Fibroblast of lung (primary cell): ENCODE measurements at regions not wholly inside any gene's neighbourhood (a gene's known extent, or its start where the extent isn't known, plus 50 kb on each side); places are given as distances from the start of the nearest gene placed in this dataset.

ENCODE experiments used
- EZH2 ChIP-seq: IDR thresholded peaks from 2 replicates; pipeline ENCODE4 v1.5.1; 2012; ENCODE audit warnings: low read length, control low read depth, mild to moderate bottlenecking; ENCODE audit errors: missing control alignments
- TF ChIP-seq, protein P1 (sequence below), 2 donors: IDR thresholded peaks in 1 of 2; conservative IDR thresholded peaks in 1 of 2; 1 replicate in 1 of 2; 2 replicates in 1 of 2; pipeline ENCODE4 v1.5.1; 2011 to 2012; ENCODE audit warnings: low read length in 2 of 2, control low read depth in 1 of 2, inconsistent platforms in 1 of 2, low read depth in 1 of 2, mild to moderate bottlenecking in 1 of 2

DNA sequence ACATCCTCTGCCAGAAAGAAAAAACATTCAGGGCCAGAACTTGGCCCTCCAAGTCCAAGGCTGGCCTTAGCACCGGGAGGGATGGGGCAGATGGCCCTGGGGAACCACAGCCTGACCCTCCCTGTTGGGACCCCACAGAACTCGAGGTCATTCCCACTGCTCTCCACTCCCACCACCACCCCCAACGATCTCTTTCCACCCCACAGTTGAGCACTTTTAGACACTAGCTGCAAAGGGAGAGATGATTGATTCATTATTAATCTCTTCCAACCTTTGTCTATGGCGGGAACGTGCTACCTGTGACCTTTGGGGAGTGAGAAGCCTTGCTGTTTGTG, 869.7 kb downstream of the BRD1 start:
- TF ChIP-seq, protein P1, sequence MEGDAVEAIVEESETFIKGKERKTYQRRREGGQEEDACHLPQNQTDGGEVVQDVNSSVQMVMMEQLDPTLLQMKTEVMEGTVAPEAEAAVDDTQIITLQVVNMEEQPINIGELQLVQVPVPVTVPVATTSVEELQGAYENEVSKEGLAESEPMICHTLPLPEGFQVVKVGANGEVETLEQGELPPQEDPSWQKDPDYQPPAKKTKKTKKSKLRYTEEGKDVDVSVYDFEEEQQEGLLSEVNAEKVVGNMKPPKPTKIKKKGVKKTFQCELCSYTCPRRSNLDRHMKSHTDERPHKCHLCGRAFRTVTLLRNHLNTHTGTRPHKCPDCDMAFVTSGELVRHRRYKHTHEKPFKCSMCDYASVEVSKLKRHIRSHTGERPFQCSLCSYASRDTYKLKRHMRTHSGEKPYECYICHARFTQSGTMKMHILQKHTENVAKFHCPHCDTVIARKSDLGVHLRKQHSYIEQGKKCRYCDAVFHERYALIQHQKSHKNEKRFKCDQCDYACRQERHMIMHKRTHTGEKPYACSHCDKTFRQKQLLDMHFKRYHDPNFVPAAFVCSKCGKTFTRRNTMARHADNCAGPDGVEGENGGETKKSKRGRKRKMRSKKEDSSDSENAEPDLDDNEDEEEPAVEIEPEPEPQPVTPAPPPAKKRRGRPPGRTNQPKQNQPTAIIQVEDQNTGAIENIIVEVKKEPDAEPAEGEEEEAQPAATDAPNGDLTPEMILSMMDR (conservative IDR thresholded peaks at IDR 0.05 in 1 of 2, IDR thresholded peaks at IDR 0.05 in 1 of 2; ENCODE audit: low read depth in 1 of 2, low read length in 2 of 2): no peak
- no peak for TF ChIP-seq EZH2
